ENCODE measurements at regions not wholly inside any gene's neighbourhood (a gene's known extent, or its start where the extent isn't known, plus 50 kb on each side); places are given as distances from the start of the nearest gene placed in this dataset.

- TF ChIP-seq, protein P1, sequence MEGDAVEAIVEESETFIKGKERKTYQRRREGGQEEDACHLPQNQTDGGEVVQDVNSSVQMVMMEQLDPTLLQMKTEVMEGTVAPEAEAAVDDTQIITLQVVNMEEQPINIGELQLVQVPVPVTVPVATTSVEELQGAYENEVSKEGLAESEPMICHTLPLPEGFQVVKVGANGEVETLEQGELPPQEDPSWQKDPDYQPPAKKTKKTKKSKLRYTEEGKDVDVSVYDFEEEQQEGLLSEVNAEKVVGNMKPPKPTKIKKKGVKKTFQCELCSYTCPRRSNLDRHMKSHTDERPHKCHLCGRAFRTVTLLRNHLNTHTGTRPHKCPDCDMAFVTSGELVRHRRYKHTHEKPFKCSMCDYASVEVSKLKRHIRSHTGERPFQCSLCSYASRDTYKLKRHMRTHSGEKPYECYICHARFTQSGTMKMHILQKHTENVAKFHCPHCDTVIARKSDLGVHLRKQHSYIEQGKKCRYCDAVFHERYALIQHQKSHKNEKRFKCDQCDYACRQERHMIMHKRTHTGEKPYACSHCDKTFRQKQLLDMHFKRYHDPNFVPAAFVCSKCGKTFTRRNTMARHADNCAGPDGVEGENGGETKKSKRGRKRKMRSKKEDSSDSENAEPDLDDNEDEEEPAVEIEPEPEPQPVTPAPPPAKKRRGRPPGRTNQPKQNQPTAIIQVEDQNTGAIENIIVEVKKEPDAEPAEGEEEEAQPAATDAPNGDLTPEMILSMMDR (conservative IDR thresholded peaks at IDR 0.05; ENCODE audit: low read depth, low read length) = no peak
- Histone ChIP-seq H3K27ac (no peak overlapping the region), H2AFZ (ENCODE audit: low read depth) (no peak overlapping the region), H3K4me3 (IDR thresholded peaks at IDR 0.05; ENCODE audit: insufficient read depth, low read depth, low read length) (no peak overlapping the region), H3K27me3 (ENCODE audit: insufficient read depth, low read depth) (peaks cover 2% of the 10 kb centered on the region; the same call in 1 of the 2 replicates), H3K4me1 (ENCODE audit: low read depth, poor library complexity, severe bottlenecking) (no peaks in the 10 kb centered on the region), H3K4me2 (no peak overlapping the region), H3K9ac (no peak overlapping the region), H3K36me3 (ENCODE audit: insufficient read depth) (no peaks in the 10 kb centered on the region), H3K79me2 (ENCODE audit: insufficient read depth, low read depth) (no peaks in the 10 kb centered on the region), H4K20me1 (ENCODE audit: insufficient read depth) (no peaks in the 10 kb centered on the region)
These were observed 164.7 kb downstream of the OLFM1 start for GRCh38 chr9:135251996-135252760.

DNA sequence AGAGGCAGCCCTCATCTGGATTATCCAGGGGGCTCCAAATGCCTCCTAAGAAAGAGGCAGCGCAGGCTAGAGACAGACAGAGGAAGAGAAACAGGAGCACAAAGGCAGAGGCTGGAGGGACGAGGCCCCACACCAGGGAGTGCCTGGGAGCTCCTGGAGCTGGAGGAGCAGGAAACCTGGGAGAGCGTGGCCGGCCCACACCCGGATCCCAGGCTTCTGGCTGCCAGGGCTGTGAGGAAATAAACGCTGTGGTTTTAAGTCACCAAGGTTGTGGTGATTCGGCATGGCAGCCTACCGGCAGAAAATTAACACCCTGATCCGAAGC is 165.5 kb downstream of the OLFM1 start:
- Histone ChIP-seq H3K4me2 (no peak overlapping the region), H3K36me3 (ENCODE audit: insufficient read depth) (no peaks in the 10 kb centered on the region), H4K20me1 (ENCODE audit: insufficient read depth) (no peaks in the 10 kb centered on the region), H2AFZ (ENCODE audit: low read depth) (no peak overlapping the region), H3K27me3 (ENCODE audit: insufficient read depth, low read depth) (peaks cover 2% of the 10 kb centered on the region; the same call in 1 of the 2 replicates), H3K4me1 (ENCODE audit: low read depth, poor library complexity, severe bottlenecking) (no peaks in the 10 kb centered on the region), H3K4me3 (IDR thresholded peaks at IDR 0.05; ENCODE audit: insufficient read depth, low read depth, low read length) (no peak overlapping the region), H3K27ac (no peak overlapping the region), H3K79me2 (ENCODE audit: insufficient read depth, low read depth) (no peaks in the 10 kb centered on the region), H3K9ac (no peak overlapping the region)
- TF ChIP-seq, protein P1 (conservative IDR thresholded peaks at IDR 0.05; ENCODE audit: low read depth, low read length) = no peak

- H3K27ac ChIP-seq = no peak overlapping the region
These were observed 166.0 kb downstream of the OLFM1 start for GRCh38 chr9:135253305-135254004.

GRCh38 chr9:135254176-135255032 is 166.9 kb downstream of the OLFM1 start:
- TF ChIP-seq, protein P1 (conservative IDR thresholded peaks at IDR 0.05; ENCODE audit: low read depth, low read length) = no peak
- no peak overlapping the region for H3K4me2 ChIP-seq

More at GRCh38 chr9:135253305-135254004, 166.0 kb downstream of the OLFM1 start:
- Histone ChIP-seq H4K20me1 (ENCODE audit: insufficient read depth) (no peaks in the 10 kb centered on the region), H2AFZ (ENCODE audit: low read depth) (no peak overlapping the region), H3K79me2 (ENCODE audit: insufficient read depth, low read depth) (no peaks in the 10 kb centered on the region), H3K9ac (no peak overlapping the region), H3K4me1 (ENCODE audit: low read depth, poor library complexity, severe bottlenecking) (no peaks in the 10 kb centered on the region), H3K4me2 (no peak overlapping the region), H3K27me3 (ENCODE audit: insufficient read depth, low read depth) (peaks cover 2% of the 10 kb centered on the region; the same call in 1 of the 2 replicates), H3K36me3 (ENCODE audit: insufficient read depth) (no peaks in the 10 kb centered on the region), H3K4me3 (IDR thresholded peaks at IDR 0.05; ENCODE audit: insufficient read depth, low read depth, low read length) (no peak overlapping the region)
- TF ChIP-seq, protein P1 (conservative IDR thresholded peaks at IDR 0.05; ENCODE audit: low read depth, low read length) = no peak

More at GRCh38 chr9:135254176-135255032, 166.9 kb downstream of the OLFM1 start:
- Histone ChIP-seq H3K9ac (no peak overlapping the region), H2AFZ (ENCODE audit: low read depth) (no peak overlapping the region), H3K27ac (no peak overlapping the region), H3K36me3 (ENCODE audit: insufficient read depth) (no peaks in the 10 kb centered on the region), H3K79me2 (ENCODE audit: insufficient read depth, low read depth) (no peaks in the 10 kb centered on the region), H3K4me3 (IDR thresholded peaks at IDR 0.05; ENCODE audit: insufficient read depth, low read depth, low read length) (no peak overlapping the region), H3K4me1 (ENCODE audit: low read depth, poor library complexity, severe bottlenecking) (no peaks in the 10 kb centered on the region), H3K27me3 (ENCODE audit: insufficient read depth, low read depth) (peaks cover 2% of the 10 kb centered on the region; the same call in 1 of the 2 replicates), H4K20me1 (ENCODE audit: insufficient read depth) (no peaks in the 10 kb centered on the region)
